ENCODE measurements at regions not wholly inside any gene's neighbourhood (a gene's known extent, or its start where the extent isn't known, plus 50 kb on each side); places are given as distances from the start of the nearest gene placed in this dataset.

DNA sequence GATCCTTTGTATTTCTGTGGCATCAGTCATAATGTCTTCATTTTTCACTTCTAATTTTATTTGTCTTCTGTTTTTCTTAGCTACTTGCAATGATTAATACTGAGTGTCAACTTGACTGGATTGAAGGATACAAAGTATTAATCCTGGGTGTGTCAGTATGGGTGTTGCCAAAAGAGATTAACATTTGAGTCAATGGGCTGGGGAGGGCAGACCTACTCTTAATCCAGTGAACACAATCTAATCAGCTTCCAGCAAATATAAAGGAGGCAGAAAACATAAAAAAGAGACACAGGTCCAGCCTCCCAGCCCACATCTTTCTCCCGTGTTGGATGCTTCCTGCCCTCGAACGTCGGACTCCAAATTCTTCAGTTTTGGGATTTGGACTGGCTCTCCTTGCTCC is 640.9 kb upstream of the MIR17HG start:
- TF ChIP-seq CTCF (conservative IDR thresholded peaks at IDR 0.05; ENCODE audit: low read depth, low read length) (no peak), EZH2phosphoT487 (IDR thresholded peaks at IDR 0.05; ENCODE audit: borderline replicate concordance, low read length) (no peak)
